GM13977 (cell line): ENCODE measurements at regions not wholly inside any gene's neighbourhood (a gene's known extent, or its start where the extent isn't known, plus 50 kb on each side); places are given as distances from the start of the nearest gene placed in this dataset.

Experiments used
- DNase-seq: peaks from one replicate; pipeline ENCODE4 v3.0.0; 2012; ENCODE audit warnings: low spot score
- in situ Hi-C: fragments of 300-500 bp; cut with MboI; formaldehyde crosslinking; loops from one replicate; pipeline ENCODE4 v1.12.0; 2022; ENCODE audit warnings: low sequenced_read_pairs, low pct_unique_long_range_greater_than_20kb, mixed read lengths, inconsistent platforms; ENCODE audit not compliant: unreplicated experiment
- TF ChIP-seq, protein P1 (sequence below): IDR thresholded peaks from 2 replicates; pipeline ENCODE4 v1.5.1; 2012; ENCODE audit warnings: mild to moderate bottlenecking, control low read depth; ENCODE audit not compliant: insufficient read depth; ENCODE audit errors: extremely low read depth, missing control alignments

DNA sequence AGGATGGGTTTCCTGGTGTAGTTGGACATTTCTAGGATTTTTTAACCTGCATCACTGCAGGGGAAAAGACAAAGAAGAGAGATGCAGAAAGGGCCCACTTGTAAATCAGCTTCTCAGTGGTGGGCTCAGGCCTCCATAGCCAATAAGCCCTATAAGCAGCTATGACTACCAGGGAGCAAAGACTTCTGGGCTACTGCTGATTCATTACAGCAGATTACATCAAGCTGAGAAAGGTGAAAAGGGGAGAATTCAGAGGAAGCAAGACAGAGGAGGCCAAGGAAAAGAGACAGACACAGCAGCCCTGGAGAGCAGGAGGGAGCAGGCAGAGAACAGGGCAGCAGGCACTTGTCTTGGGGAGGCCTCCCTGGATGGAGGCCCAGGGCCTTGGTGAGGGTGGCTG is 95.2 kb downstream of the KCNA5 start:
- TF ChIP-seq, protein P1, sequence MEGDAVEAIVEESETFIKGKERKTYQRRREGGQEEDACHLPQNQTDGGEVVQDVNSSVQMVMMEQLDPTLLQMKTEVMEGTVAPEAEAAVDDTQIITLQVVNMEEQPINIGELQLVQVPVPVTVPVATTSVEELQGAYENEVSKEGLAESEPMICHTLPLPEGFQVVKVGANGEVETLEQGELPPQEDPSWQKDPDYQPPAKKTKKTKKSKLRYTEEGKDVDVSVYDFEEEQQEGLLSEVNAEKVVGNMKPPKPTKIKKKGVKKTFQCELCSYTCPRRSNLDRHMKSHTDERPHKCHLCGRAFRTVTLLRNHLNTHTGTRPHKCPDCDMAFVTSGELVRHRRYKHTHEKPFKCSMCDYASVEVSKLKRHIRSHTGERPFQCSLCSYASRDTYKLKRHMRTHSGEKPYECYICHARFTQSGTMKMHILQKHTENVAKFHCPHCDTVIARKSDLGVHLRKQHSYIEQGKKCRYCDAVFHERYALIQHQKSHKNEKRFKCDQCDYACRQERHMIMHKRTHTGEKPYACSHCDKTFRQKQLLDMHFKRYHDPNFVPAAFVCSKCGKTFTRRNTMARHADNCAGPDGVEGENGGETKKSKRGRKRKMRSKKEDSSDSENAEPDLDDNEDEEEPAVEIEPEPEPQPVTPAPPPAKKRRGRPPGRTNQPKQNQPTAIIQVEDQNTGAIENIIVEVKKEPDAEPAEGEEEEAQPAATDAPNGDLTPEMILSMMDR: no peak
- in situ Hi-C loops: no loop called here
- DNase-seq: no peak

DNA sequence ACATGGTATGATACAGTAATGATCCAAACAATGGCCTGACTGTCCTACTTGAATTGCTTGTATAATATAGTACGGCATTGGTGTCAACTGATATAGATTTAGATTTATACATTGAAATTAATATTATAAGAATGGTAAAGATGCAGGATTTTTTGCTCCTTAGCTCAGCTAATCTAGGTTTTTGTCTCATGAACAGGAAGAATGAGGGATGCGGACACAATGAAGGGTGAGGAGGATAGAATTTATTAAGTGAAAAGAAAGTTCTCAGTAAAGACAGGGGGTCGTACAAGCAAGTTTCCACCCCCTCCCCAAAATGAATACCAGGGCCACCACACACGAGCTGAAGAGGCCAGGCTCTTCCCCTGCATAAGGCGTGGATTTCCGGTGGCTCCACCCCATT is 96.1 kb downstream of the KCNA5 start:
- no peak for DNase-seq
- in situ Hi-C loops: no loop called here
- TF ChIP-seq, protein P1: no peak

DNA sequence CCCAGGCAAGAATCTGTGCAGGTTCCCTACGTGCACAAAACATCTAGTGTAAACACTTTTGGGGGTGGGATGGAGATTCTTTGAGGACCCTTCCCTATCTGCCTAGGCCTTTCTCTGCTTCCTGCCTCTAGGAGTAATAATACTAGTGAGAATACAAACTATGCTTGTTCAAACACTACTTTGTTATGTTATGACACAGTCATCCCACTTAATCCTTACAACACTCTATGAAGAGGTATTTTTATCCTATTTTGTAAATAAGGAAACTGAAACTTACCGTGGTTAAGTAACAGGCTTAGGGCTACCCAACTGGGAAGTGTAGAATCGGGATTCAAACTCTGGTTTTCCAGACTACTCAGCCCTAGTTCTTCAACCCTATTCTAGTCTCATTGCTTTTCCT is 96.5 kb downstream of the KCNA5 start:
- in situ Hi-C loops: no loop called here
- no peak for DNase-seq

DNA sequence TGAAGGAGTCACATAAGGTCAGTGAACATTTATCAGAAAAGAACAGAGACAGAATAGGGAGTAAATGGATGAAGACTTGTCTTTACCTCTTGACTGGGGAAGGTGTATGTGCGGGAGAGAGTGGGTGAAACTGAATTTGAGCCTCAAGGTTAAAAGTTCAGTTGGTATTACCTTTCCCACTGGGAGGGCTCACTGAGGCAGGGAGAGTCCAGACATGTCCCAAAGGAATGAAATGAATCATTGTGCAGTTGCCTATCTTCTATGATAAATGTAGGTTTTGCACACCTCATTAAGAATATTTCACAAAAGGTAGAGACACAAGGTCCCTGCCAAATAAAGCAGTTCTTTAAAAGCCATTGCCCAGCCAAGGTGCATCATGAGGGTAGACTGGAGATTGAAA is 105.2 kb downstream of the KCNA5 start:
- no peak for DNase-seq
- TF ChIP-seq, protein P1: no peak
- in situ Hi-C loops: no loop called here

More for the DNA sequence above, 96.5 kb downstream of the KCNA5 start:
- TF ChIP-seq, protein P1: no peak

DNA sequence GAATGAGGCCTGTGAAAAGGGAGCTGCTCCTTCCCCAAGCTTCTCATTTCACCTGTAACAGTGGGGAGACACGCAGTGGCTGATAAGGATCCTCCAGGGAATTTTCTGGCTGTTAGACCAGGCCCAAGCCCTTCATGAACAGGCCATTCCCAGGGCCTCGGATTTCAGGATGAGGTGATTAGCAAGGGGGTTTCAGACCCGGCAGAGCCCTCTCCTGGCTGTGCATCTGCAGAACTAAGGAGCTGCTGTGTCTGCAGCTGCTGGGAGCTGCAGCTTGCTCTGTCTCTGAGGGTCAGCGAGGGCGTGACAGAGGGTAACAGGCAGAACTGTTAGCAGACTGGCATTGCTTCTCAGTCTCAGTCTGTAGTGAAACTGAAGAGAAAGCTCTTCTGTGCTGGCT is 110.4 kb downstream of the KCNA5 start:
- DNase-seq: no peak
- TF ChIP-seq, protein P1: no peak
- in situ Hi-C loops: no loop called here

DNA sequence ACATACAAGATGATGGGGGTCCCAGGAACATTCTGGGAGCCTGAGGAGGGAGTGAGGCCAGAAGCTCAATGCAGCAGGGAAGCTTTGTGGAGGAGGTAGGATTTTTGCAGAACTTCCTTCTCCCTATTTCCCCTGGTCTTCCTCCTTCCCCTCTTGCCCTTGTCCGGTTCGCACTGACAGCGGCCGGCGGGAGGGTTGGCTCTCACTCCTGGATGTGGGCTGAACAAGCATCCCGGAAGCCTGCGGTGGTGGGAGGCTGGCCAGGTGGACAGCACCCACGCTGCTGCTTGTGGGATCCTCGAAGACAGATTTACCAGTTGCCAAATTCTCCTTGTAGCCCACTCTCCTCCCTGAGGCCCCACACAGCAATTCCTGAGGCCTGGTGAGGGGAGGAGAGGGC is 112.2 kb downstream of the KCNA5 start:
- TF ChIP-seq, protein P1: no peak
- in situ Hi-C loops: no loop called here
- no peak for DNase-seq

DNA sequence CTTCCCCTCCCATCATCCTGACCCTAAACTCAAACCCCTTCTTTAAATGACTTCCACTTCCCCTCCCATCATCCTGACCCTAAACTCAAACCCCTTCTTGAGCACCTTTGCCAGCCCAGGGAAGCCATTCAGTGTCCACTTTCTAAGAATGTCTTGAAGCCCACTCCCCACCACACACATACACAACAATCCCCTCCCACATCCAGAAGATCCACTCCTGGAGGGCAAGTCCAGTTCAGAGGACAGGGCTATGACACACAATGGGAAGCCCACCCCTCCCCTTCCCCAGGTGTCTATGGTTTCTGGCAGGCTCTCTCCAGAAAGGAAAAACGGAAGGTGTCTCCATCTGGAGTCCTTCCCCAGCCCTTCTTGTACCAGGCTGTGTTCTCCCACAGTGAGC is 117.1 kb downstream of the KCNA5 start:
- DNase-seq: no peak
- TF ChIP-seq, protein P1: no peak
- in situ Hi-C loops: no loop called here
